IgD-negative memory B cell (primary cell): ENCODE measurements at regions not wholly inside any gene's neighbourhood (a gene's known extent, or its start where the extent isn't known, plus 50 kb on each side); places are given as distances from the start of the nearest gene placed in this dataset.

Experiments used
- H3K27ac Mint-ChIP-seq, 3 donors: one replicate each; pipeline ENCODE4 v1.8.0; 2020 to 2022; ENCODE audit warnings: mild to moderate bottlenecking in 3 of 3, mixed read lengths in 3 of 3, moderate library complexity in 1 of 3
- H3K27me3 Mint-ChIP-seq: one replicate; pipeline ENCODE4 v1.8.0; 2021; ENCODE audit warnings: mixed read lengths
- H3K36me3 Mint-ChIP-seq: one replicate; pipeline ENCODE4 v1.8.0; 2020; ENCODE audit warnings: mild to moderate bottlenecking, mixed read lengths
- H3K4me1 Mint-ChIP-seq, 3 donors: one replicate each; pipeline ENCODE4 v1.8.0; 2020 to 2022; ENCODE audit warnings: mixed read lengths in 3 of 3, mild to moderate bottlenecking in 1 of 3
- H3K4me3 Mint-ChIP-seq, 4 donors: one replicate each; pipeline ENCODE4 v1.8.0; 2020 to 2022; ENCODE audit warnings: mild to moderate bottlenecking in 4 of 4, mixed read lengths in 4 of 4, moderate library complexity in 3 of 4
- H3K9me3 Mint-ChIP-seq, 3 donors: one replicate each; pipeline ENCODE4 v1.8.0; 2020 to 2021; ENCODE audit warnings: mixed read lengths in 3 of 3, mild to moderate bottlenecking in 1 of 3

- no peaks in the 10 kb centered on the region for H3K4me1 Mint-ChIP-seq
- H3K27me3 Mint-ChIP-seq, result peaks cover 4% of the 10 kb centered on the region
- H3K4me3 Mint-ChIP-seq, result no peak overlapping the region
- H3K36me3 Mint-ChIP-seq, result no peaks in the 10 kb centered on the region
- no peak overlapping the region for H3K27ac Mint-ChIP-seq
- peaks cover 0 to 4% (median 2%) of the 10 kb centered on the region in 3 donors for H3K9me3 Mint-ChIP-seq
Measured at GRCh38 chr1:82836973-82837680, 1036.4 kb downstream of the ADGRL2 start.

- Mint-ChIP-seq H3K36me3 (no peaks in the 10 kb centered on the region), H3K4me1 (no peaks in the 10 kb centered on the region), H3K9me3 (peaks cover 0 to 4% (median 2%) of the 10 kb centered on the region in 3 donors), H3K27ac (no peak overlapping the region), H3K27me3 (peaks cover 4% of the 10 kb centered on the region), H3K4me3 (no peak overlapping the region)
Measured at GRCh38 chr1:82836213-82836972, 1035.7 kb downstream of the ADGRL2 start.

- Mint-ChIP-seq H3K36me3 (no peaks in the 10 kb centered on the region), H3K4me3 (no peak overlapping the region), H3K9me3 (peaks cover 0 to 4% (median 0%) of the 10 kb centered on the region in 3 donors), H3K27me3 (no peaks in the 10 kb centered on the region), H3K4me1 (no peaks in the 10 kb centered on the region), H3K27ac (no peak overlapping the region)
Measured at GRCh38 chr1:82830690-82831380, 1030.1 kb downstream of the ADGRL2 start.

- Mint-ChIP-seq H3K4me3 (no peak overlapping the region), H3K36me3 (no peaks in the 10 kb centered on the region), H3K27ac (no peak overlapping the region), H3K27me3 (no peaks in the 10 kb centered on the region), H3K4me1 (no peaks in the 10 kb centered on the region), H3K9me3 (peaks cover 0 to 4% (median 0%) of the 10 kb centered on the region in 3 donors)
Measured at GRCh38 chr1:82829527-82829926, 1028.8 kb downstream of the ADGRL2 start.

- no peak overlapping the region for H3K4me3 Mint-ChIP-seq
- no peak overlapping the region for H3K27ac Mint-ChIP-seq
- H3K27me3 Mint-ChIP-seq, result no peaks in the 10 kb centered on the region
- no peaks in the 10 kb centered on the region for H3K9me3 Mint-ChIP-seq
- H3K4me1 Mint-ChIP-seq, result peaks cover 0 to 5% (median 4%) of the 10 kb centered on the region in 3 donors
- H3K36me3 Mint-ChIP-seq, result no peaks in the 10 kb centered on the region
Measured at GRCh38 chr1:82823876-82824275, 1023.1 kb downstream of the ADGRL2 start.

- H3K4me3 Mint-ChIP-seq, result no peak overlapping the region
- H3K27ac Mint-ChIP-seq, result no peak overlapping the region
- H3K27me3 Mint-ChIP-seq, result no peaks in the 10 kb centered on the region
- H3K9me3 Mint-ChIP-seq, result peaks cover 0 to 5% (median 2%) of the 10 kb centered on the region in 3 donors
- H3K36me3 Mint-ChIP-seq, result no peaks in the 10 kb centered on the region
- H3K4me1 Mint-ChIP-seq, result peaks cover 0 to 7% (median 5%) of the 10 kb centered on the region in 3 donors
Measured at GRCh38 chr1:82820816-82821215, 1020.1 kb downstream of the ADGRL2 start.

GRCh38 chr1:82819234-82819633 lies 1018.5 kb downstream of the ADGRL2 start:
- Mint-ChIP-seq H3K27me3 (no peaks in the 10 kb centered on the region), H3K4me1 (peaks cover 0 to 7% (median 5%) of the 10 kb centered on the region in 3 donors), H3K4me3 (peak overlapping the region in 1 of 4 donors; percentile 52), H3K36me3 (no peaks in the 10 kb centered on the region), H3K9me3 (peaks cover 0 to 5% (median 2%) of the 10 kb centered on the region in 3 donors), H3K27ac (no peak overlapping the region)

- H3K27ac Mint-ChIP-seq, result no peak overlapping the region
- H3K9me3 Mint-ChIP-seq, result peaks cover 0 to 5% (median 2%) of the 10 kb centered on the region in 3 donors
- H3K27me3 Mint-ChIP-seq, result no peaks in the 10 kb centered on the region
- H3K4me1 Mint-ChIP-seq, result peaks cover 0 to 7% (median 5%) of the 10 kb centered on the region in 3 donors
- H3K36me3 Mint-ChIP-seq, result no peaks in the 10 kb centered on the region
- no peak overlapping the region for H3K4me3 Mint-ChIP-seq
Measured at GRCh38 chr1:82818586-82818985, 1017.9 kb downstream of the ADGRL2 start.

- Mint-ChIP-seq H3K9me3 (peaks cover 0 to 5% (median 2%) of the 10 kb centered on the region in 3 donors), H3K4me3 (no peak overlapping the region), H3K27ac (no peak overlapping the region), H3K27me3 (no peaks in the 10 kb centered on the region), H3K36me3 (no peaks in the 10 kb centered on the region), H3K4me1 (no peaks in the 10 kb centered on the region)
Measured at GRCh38 chr1:82813386-82813785, 1012.7 kb downstream of the ADGRL2 start.

GRCh38 chr1:82810601-82811000 lies 1009.9 kb downstream of the ADGRL2 start:
- H3K27me3 Mint-ChIP-seq, result no peaks in the 10 kb centered on the region
- H3K4me3 Mint-ChIP-seq, result no peak overlapping the region
- no peak overlapping the region for H3K27ac Mint-ChIP-seq
- no peaks in the 10 kb centered on the region for H3K36me3 Mint-ChIP-seq
- H3K4me1 Mint-ChIP-seq, result no peaks in the 10 kb centered on the region
- H3K9me3 Mint-ChIP-seq, result no peaks in the 10 kb centered on the region

GRCh38 chr1:82807563-82807962 lies 1006.8 kb downstream of the ADGRL2 start:
- no peaks in the 10 kb centered on the region for H3K9me3 Mint-ChIP-seq
- H3K36me3 Mint-ChIP-seq, result no peaks in the 10 kb centered on the region
- no peaks in the 10 kb centered on the region for H3K27me3 Mint-ChIP-seq
- no peak overlapping the region for H3K4me3 Mint-ChIP-seq
- no peaks in the 10 kb centered on the region for H3K4me1 Mint-ChIP-seq
- H3K27ac Mint-ChIP-seq, result no peak overlapping the region

GRCh38 chr1:82806133-82806532 lies 1005.4 kb downstream of the ADGRL2 start:
- Mint-ChIP-seq H3K4me3 (no peak overlapping the region), H3K4me1 (no peaks in the 10 kb centered on the region), H3K27ac (no peak overlapping the region), H3K9me3 (no peaks in the 10 kb centered on the region), H3K36me3 (no peaks in the 10 kb centered on the region), H3K27me3 (no peaks in the 10 kb centered on the region)

- H3K4me1 Mint-ChIP-seq, result no peaks in the 10 kb centered on the region
- no peaks in the 10 kb centered on the region for H3K36me3 Mint-ChIP-seq
- peaks cover 0 to 14% (median 2%) of the 10 kb centered on the region in 3 donors for H3K9me3 Mint-ChIP-seq
- H3K27me3 Mint-ChIP-seq, result no peaks in the 10 kb centered on the region
- H3K4me3 Mint-ChIP-seq, result no peak overlapping the region
- H3K27ac Mint-ChIP-seq, result no peak overlapping the region
Measured at GRCh38 chr1:82801176-82801575, 1000.4 kb downstream of the ADGRL2 start.

GRCh38 chr1:82800721-82801120 lies 1000.0 kb downstream of the ADGRL2 start:
- Mint-ChIP-seq H3K27ac (no peak overlapping the region), H3K9me3 (peaks cover 0 to 14% (median 3%) of the 10 kb centered on the region in 3 donors), H3K4me1 (no peaks in the 10 kb centered on the region), H3K27me3 (no peaks in the 10 kb centered on the region), H3K36me3 (no peaks in the 10 kb centered on the region), H3K4me3 (no peak overlapping the region)

- H3K4me1 Mint-ChIP-seq, result no peaks in the 10 kb centered on the region
- peaks cover 0 to 14% (median 3%) of the 10 kb centered on the region in 3 donors for H3K9me3 Mint-ChIP-seq
- H3K4me3 Mint-ChIP-seq, result no peak overlapping the region
- H3K27me3 Mint-ChIP-seq, result no peaks in the 10 kb centered on the region
- H3K36me3 Mint-ChIP-seq, result no peaks in the 10 kb centered on the region
- no peak overlapping the region for H3K27ac Mint-ChIP-seq
Measured at GRCh38 chr1:82799261-82799660, 998.5 kb downstream of the ADGRL2 start.
